ENCODE measurements at regions not wholly inside any gene's neighbourhood (a gene's known extent, or its start where the extent isn't known, plus 50 kb on each side); places are given as distances from the start of the nearest gene placed in this dataset.

- TF ChIP-seq, protein P1, sequence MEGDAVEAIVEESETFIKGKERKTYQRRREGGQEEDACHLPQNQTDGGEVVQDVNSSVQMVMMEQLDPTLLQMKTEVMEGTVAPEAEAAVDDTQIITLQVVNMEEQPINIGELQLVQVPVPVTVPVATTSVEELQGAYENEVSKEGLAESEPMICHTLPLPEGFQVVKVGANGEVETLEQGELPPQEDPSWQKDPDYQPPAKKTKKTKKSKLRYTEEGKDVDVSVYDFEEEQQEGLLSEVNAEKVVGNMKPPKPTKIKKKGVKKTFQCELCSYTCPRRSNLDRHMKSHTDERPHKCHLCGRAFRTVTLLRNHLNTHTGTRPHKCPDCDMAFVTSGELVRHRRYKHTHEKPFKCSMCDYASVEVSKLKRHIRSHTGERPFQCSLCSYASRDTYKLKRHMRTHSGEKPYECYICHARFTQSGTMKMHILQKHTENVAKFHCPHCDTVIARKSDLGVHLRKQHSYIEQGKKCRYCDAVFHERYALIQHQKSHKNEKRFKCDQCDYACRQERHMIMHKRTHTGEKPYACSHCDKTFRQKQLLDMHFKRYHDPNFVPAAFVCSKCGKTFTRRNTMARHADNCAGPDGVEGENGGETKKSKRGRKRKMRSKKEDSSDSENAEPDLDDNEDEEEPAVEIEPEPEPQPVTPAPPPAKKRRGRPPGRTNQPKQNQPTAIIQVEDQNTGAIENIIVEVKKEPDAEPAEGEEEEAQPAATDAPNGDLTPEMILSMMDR (IDR thresholded peaks at IDR 0.05; ENCODE audit: partially characterized antibody, unreplicated experiment), result no peak
- H3K4me1 Mint-ChIP-seq (ENCODE audit: low read depth, unreplicated experiment), result peaks cover 44% of the 10 kb centered on the region
- H3K27me3 Mint-ChIP-seq (ENCODE audit: unreplicated experiment), result peaks cover 8% of the 10 kb centered on the region
Measured at GRCh38 chr6:23608931-23609435, 517.0 kb upstream of the NRSN1 start.

DNA sequence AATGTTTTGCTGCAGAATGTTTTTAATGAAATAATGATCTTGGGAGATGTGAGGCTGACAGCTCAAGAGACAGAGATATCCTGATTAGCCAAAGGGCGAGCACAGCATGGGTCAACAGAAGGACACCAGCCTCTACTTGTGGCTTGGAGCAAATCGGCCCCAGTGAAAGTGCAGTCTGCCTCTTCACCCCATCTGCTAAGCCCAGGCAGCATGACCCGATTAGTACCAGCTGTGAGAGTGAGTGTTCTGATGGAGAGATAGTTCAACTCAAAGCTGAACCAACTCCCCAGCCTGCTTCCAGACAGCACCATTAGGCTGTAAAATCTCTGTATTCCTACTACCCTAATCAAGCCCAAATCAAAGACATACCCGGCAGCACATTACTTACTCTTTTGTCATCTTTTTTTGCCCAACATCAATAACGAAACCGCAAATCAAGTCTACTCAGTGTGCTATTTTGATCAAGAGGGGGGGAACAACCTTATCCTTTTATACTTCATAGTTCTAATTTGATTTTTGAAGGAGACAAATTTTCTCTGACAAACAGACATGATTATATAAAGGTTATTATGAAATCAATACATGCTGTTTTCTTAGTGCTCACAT lies 514.1 kb upstream of the NRSN1 start:
- Mint-ChIP-seq H3K9me3 (ENCODE audit: unreplicated experiment) (peaks cover 16% of the 10 kb centered on the region), H3K4me1 (ENCODE audit: low read depth, unreplicated experiment) (peaks cover 59% of the 10 kb centered on the region), H3K4me3 (ENCODE audit: unreplicated experiment) (peak overlapping the region; percentile 44), H3K27ac (ENCODE audit: unreplicated experiment) (peak overlapping the region; percentile 98), H3K27me3 (ENCODE audit: unreplicated experiment) (peaks cover 8% of the 10 kb centered on the region), H3K36me3 (ENCODE audit: unreplicated experiment) (no peaks in the 10 kb centered on the region)
- TF ChIP-seq, protein P1 (IDR thresholded peaks at IDR 0.05; ENCODE audit: partially characterized antibody, unreplicated experiment), result no peak
- peak; percentile 73 for DNase-seq

More at GRCh38 chr6:23608931-23609435, 517.0 kb upstream of the NRSN1 start:
- H3K27ac Mint-ChIP-seq (ENCODE audit: unreplicated experiment), result peak overlapping the region; percentile 98
- DNase-seq, result no peak
- no peaks in the 10 kb centered on the region for H3K36me3 Mint-ChIP-seq (ENCODE audit: unreplicated experiment)
- peak overlapping the region; percentile 57 for H3K4me3 Mint-ChIP-seq (ENCODE audit: unreplicated experiment)
- H3K9me3 Mint-ChIP-seq (ENCODE audit: unreplicated experiment), result peaks cover 22% of the 10 kb centered on the region

GRCh38 chr6:23618366-23618765 lies 507.6 kb upstream of the NRSN1 start:
- DNase-seq, result no peak
- Mint-ChIP-seq H3K4me1 (ENCODE audit: low read depth, unreplicated experiment) (peaks cover 29% of the 10 kb centered on the region), H3K9me3 (ENCODE audit: unreplicated experiment) (peaks cover 4% of the 10 kb centered on the region), H3K27ac (ENCODE audit: unreplicated experiment) (no peak overlapping the region), H3K27me3 (ENCODE audit: unreplicated experiment) (no peaks in the 10 kb centered on the region), H3K4me3 (ENCODE audit: unreplicated experiment) (no peak overlapping the region), H3K36me3 (ENCODE audit: unreplicated experiment) (peaks cover 4% of the 10 kb centered on the region)
- TF ChIP-seq, protein P1 (IDR thresholded peaks at IDR 0.05; ENCODE audit: partially characterized antibody, unreplicated experiment), result no peak

- no peaks in the 10 kb centered on the region for H3K27me3 Mint-ChIP-seq (ENCODE audit: unreplicated experiment)
- no peak overlapping the region for H3K4me3 Mint-ChIP-seq (ENCODE audit: unreplicated experiment)
- DNase-seq, result no peak
- H3K36me3 Mint-ChIP-seq (ENCODE audit: unreplicated experiment), result peaks cover 4% of the 10 kb centered on the region
- TF ChIP-seq, protein P1 (IDR thresholded peaks at IDR 0.05; ENCODE audit: partially characterized antibody, unreplicated experiment), result no peak
- H3K9me3 Mint-ChIP-seq (ENCODE audit: unreplicated experiment), result peaks cover 4% of the 10 kb centered on the region
- peaks cover 19% of the 10 kb centered on the region for H3K4me1 Mint-ChIP-seq (ENCODE audit: low read depth, unreplicated experiment)
- H3K27ac Mint-ChIP-seq (ENCODE audit: unreplicated experiment), result peak overlapping the region; percentile 56
Measured at GRCh38 chr6:23620911-23621401, 505.1 kb upstream of the NRSN1 start.
